Fibroblast of pulmonary artery (primary cell): ENCODE measurements at regions not wholly inside any gene's neighbourhood (a gene's known extent, or its start where the extent isn't known, plus 50 kb on each side); places are given as distances from the start of the nearest gene placed in this dataset.

Experiments
- DNase-seq: peaks from one replicate; pipeline ENCODE4 v3.0.0-alpha.2; 2010; ENCODE audit warnings: low read depth
- H3K4me3 ChIP-seq: replicated peaks from 2 replicates; pipeline ENCODE4 v1.5.1; 2011; ENCODE audit warnings: low read depth, mild to moderate bottlenecking, control low read depth, low read length, moderate library complexity
- TF ChIP-seq, protein P1 (sequence below): IDR thresholded peaks from 2 replicates; pipeline ENCODE4 v1.5.1; 2011; ENCODE audit warnings: mild to moderate bottlenecking, control low read depth, low read length, inconsistent platforms; ENCODE audit errors: missing control alignments

DNA sequence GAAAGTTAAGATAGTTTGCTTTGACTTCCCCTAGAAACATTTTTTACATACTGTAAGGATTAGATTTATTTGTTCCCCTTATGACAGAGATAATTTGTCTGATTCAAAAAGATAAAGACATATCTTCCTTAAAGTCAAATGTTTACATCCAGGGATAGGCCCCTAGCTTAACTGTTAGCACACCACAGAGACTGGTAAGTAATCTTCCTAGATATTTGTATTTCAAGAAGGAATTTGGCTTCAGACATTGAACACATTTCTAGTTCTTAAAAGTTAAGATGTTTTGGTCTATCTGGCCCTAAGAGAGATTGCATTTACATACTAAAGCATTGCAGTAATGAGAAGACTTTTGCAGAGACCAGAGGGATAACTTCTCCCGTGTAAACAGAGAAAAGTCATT, 1201.1 kb upstream of the GJE1 start:
- no peak for DNase-seq
- H3K4me3 ChIP-seq = no peak overlapping the region
- TF ChIP-seq, protein P1, sequence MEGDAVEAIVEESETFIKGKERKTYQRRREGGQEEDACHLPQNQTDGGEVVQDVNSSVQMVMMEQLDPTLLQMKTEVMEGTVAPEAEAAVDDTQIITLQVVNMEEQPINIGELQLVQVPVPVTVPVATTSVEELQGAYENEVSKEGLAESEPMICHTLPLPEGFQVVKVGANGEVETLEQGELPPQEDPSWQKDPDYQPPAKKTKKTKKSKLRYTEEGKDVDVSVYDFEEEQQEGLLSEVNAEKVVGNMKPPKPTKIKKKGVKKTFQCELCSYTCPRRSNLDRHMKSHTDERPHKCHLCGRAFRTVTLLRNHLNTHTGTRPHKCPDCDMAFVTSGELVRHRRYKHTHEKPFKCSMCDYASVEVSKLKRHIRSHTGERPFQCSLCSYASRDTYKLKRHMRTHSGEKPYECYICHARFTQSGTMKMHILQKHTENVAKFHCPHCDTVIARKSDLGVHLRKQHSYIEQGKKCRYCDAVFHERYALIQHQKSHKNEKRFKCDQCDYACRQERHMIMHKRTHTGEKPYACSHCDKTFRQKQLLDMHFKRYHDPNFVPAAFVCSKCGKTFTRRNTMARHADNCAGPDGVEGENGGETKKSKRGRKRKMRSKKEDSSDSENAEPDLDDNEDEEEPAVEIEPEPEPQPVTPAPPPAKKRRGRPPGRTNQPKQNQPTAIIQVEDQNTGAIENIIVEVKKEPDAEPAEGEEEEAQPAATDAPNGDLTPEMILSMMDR = no peak

DNA sequence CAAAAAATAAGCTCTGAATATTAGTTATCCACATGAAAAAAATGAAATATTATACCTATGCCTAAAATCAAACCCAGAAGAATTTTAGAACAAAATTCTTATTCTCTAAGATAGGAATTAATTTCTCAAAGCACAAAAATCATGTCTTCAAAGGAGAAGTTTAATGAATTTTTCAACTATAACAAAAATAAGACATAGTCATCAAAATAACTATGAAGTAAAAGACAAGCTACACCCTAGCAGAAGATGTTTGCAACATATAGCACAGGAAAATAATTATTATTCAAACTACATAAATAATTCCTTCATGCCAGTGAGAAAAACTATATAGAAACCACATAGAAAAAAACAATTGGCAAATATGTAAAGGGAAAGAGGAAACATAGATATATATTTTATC, 1203.6 kb upstream of the GJE1 start:
- TF ChIP-seq, protein P1 = no peak
- H3K4me3 ChIP-seq = no peak overlapping the region
- DNase-seq = no peak

DNA sequence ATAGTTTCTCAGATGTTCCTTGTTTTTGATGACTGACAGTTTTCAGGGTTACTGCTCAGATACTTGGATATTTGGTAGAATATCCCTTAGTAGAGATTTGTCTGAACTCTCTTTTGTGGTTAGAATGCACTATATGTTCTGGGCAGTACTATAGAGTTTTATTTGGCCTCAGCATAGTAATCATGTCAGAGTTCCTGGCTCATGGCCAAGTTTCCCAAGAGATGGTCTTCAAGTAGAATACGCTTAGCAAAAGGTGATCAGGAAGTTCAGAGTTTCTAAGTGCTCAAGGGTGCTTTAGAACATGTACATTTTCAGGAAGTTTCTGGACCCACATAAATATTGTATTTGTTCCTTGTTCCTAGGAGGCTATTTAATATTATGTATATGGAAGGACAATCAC, 1209.7 kb upstream of the GJE1 start:
- peak; percentile 18 for DNase-seq
- TF ChIP-seq, protein P1 = no peak
- H3K4me3 ChIP-seq = no peak overlapping the region

DNA sequence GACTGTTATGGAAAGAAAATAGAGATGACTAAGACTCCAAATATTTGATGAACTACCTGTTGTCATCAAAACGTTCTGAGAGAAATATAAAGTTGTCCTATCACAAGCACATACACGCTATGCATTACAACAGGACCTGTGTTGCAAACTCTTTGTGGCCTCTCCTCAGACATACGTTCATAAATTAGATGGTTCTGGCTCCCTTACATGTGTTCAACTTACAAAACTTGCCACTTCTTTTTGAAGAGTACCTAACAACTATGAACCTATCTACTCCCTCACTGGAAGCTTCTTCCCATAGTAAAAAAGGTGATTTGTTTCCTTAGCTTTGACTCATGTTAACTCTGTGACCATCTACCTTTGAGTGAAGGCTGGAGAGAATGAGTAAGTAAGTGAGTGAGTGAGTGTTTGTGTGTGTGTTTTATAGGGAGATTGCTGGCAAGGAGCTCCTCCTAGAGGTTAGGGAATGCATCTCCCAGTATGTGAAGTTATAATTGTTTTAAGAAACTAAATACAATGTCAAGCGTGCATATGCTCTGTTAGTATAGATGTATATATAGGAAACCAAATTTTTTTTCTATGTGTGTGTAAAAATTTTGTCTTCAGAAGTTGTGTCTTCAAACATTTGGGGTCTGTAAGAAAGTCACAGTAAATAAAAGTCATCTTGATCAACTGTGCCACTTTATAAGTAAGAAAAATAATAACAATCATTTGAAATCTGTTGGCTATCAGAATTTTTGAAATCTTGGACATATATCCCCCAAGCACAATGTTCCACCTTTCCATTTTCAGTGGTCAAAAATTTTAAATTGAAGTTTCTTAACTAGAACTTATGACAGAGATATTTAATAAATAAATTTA, 1211.1 kb upstream of the GJE1 start:
- peak; percentile 88 for DNase-seq
- H3K4me3 ChIP-seq = no peak overlapping the region
- TF ChIP-seq, protein P1 = peak; percentile 93

DNA sequence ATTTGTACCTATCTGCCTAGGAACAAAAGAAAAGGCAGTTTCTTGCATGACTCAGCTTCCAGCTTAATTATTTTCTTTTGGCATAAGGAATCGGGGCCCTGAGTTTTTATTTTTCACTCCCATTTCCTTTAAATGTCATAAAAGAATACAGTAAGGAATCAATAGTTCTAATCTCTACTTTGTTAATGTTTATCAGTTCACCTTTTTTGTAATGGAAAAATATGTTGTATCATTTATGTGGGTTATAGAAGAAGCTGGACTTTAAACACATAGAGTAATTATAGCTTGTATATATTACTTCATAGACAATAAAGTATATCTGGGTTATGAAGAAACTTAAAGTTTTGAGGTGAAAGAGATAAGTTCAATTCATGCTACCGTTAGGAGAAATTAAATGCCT, 1214.8 kb upstream of the GJE1 start:
- TF ChIP-seq, protein P1 = no peak
- no peak overlapping the region for H3K4me3 ChIP-seq
- DNase-seq = no peak

DNA sequence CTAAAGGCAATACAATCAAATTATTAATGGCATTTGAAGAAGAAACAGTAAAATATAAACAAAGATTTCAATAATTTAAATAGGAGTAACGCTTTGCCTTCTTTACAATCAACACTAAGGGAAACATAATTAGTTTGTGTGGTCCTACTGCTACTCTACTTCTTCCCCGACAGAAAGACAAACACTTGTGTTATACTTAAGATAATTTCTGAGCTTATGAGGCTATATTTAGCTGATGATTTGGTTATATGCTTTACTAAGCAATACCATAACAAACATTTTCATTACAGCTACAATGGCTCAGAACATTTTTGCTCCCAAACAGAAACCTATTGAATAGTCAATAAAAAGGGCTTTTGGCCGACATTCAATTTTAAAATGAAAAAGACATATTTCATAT, 1217.2 kb upstream of the GJE1 start:
- H3K4me3 ChIP-seq = no peak overlapping the region
- DNase-seq = no peak
- TF ChIP-seq, protein P1 = no peak

DNA sequence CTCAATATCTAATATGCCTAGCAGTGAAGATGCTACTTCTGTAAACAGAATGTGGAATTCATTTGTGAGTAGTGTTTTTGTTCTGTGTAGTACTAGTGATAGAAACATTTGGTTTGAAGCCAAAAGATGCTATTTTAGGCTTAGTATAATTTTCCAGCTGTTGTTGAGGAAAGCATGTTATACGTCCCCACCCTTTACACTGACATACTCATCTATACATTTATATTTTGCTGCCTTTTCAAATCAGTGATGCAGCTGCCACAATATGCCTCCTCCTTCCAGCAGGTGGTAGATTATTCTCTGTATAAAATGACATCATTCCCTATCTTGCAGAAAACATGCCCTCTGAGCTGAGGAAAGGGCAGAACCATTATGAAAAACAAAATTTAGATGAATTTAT, 1217.6 kb upstream of the GJE1 start:
- no peak overlapping the region for H3K4me3 ChIP-seq
- DNase-seq = no peak
- TF ChIP-seq, protein P1 = no peak
